GM12891 (cell line): ENCODE measurements at regions not wholly inside any gene's neighbourhood (a gene's known extent, or its start where the extent isn't known, plus 50 kb on each side); places are given as distances from the start of the nearest gene placed in this dataset.

ENCODE experiments used
- POLR2A ChIP-seq: IDR thresholded peaks from 2 replicates; pipeline ENCODE4 v1.6.1; 2011; ENCODE audit warnings: low read depth, low read length, control low read depth
- SPI1 ChIP-seq: IDR thresholded peaks from 2 replicates; pipeline ENCODE4 v1.6.1; 2011; ENCODE audit warnings: low read depth, low read length, control low read depth

- no peak for TF ChIP-seq POLR2A
- TF ChIP-seq SPI1 = no peak
Observed at GRCh38 chr7:67896721-67897120, 900.1 kb downstream of the TYW1 start.
